ENCODE measurements at regions not wholly inside any gene's neighbourhood (a gene's known extent, or its start where the extent isn't known, plus 50 kb on each side); places are given as distances from the start of the nearest gene placed in this dataset.
"Not testable (repeated sequence)": the region's sequence is repeated elsewhere in the genome, so short reads cannot be mapped to it uniquely, and the experiment has no call there.

GRCh38 chr5:89817841-89818240 is 591.7 kb downstream of the CETN3 start:
- no peaks in the 10 kb centered on the region for H3K27me3 ChIP-seq (ENCODE audit: control insufficient read depth in 3 of 3, insufficient read depth in 3 of 3, low read length in 2 of 3)
- H3K9me3 ChIP-seq (ENCODE audit: control insufficient read depth in 4 of 4, insufficient read depth in 3 of 4, low read length in 3 of 4): no peaks in the 10 kb centered on the region
- no peaks in the 10 kb centered on the region for H3K36me3 ChIP-seq (ENCODE audit: control insufficient read depth in 4 of 4, insufficient read depth in 4 of 4, low read length in 4 of 4)
- H3K27ac ChIP-seq (ENCODE audit: low read depth in 1 of 2, low read length in 1 of 2): no peak overlapping the region
- no peaks in the 10 kb centered on the region for H3K4me1 ChIP-seq (ENCODE audit: control insufficient read depth in 5 of 5, insufficient read depth in 5 of 5, low read length in 5 of 5)
- TF ChIP-seq CTCF (IDR thresholded peaks at IDR 0.05; ENCODE audit: control extremely low read depth, extremely low read depth): no peak
- no peak overlapping the region for H3K4me3 ChIP-seq
- DNase-seq: no peak
- no peak for ATAC-seq (ENCODE audit: insufficient read depth, low FRiP score)
- 54 to 65% methylated on average over 4 of the region's 4 CpGs for WGBS, 2 donors
- no peak overlapping the region for H3K9ac ChIP-seq (ENCODE audit: insufficient read depth in 1 of 2, low read length in 2 of 2)

- no peak for ATAC-seq (ENCODE audit: insufficient read depth, low FRiP score)
- no peaks in the 10 kb centered on the region for H3K27me3 ChIP-seq (ENCODE audit: control insufficient read depth in 3 of 3, insufficient read depth in 3 of 3, low read length in 2 of 3)
- H3K9ac ChIP-seq (ENCODE audit: insufficient read depth in 1 of 2, low read length in 2 of 2): no peak overlapping the region
- DNase-seq: no peak
- no peaks in the 10 kb centered on the region for H3K4me1 ChIP-seq (ENCODE audit: control insufficient read depth in 5 of 5, insufficient read depth in 5 of 5, low read length in 5 of 5)
- H3K27ac ChIP-seq (ENCODE audit: low read depth in 1 of 2, low read length in 1 of 2): no peak overlapping the region
- H3K36me3 ChIP-seq (ENCODE audit: control insufficient read depth in 4 of 4, insufficient read depth in 4 of 4, low read length in 4 of 4): no peaks in the 10 kb centered on the region
- H3K4me3 ChIP-seq: no peak overlapping the region
- H3K9me3 ChIP-seq (ENCODE audit: control insufficient read depth in 4 of 4, insufficient read depth in 3 of 4, low read length in 3 of 4): no peaks in the 10 kb centered on the region
- no peak for TF ChIP-seq CTCF (IDR thresholded peaks at IDR 0.05; ENCODE audit: control extremely low read depth, extremely low read depth)
- WGBS, 2 donors: 88 to 94% methylated on average over 2 of the region's 2 CpGs
These were observed 593.5 kb downstream of the CETN3 start for GRCh38 chr5:89816038-89816437.

- H3K9ac ChIP-seq (ENCODE audit: insufficient read depth in 1 of 2, low read length in 2 of 2); H3K4me1 ChIP-seq (ENCODE audit: control insufficient read depth in 5 of 5, insufficient read depth in 5 of 5, low read length in 5 of 5); H3K4me3 ChIP-seq; H3K27me3 ChIP-seq (ENCODE audit: control insufficient read depth in 3 of 3, insufficient read depth in 3 of 3, low read length in 2 of 3); H3K36me3 ChIP-seq (ENCODE audit: control insufficient read depth in 4 of 4, insufficient read depth in 4 of 4, low read length in 4 of 4); H3K9me3 ChIP-seq (ENCODE audit: control insufficient read depth in 4 of 4, insufficient read depth in 3 of 4, low read length in 3 of 4); ATAC-seq (ENCODE audit: insufficient read depth, low FRiP score); DNase-seq; H3K27ac ChIP-seq (ENCODE audit: low read depth in 1 of 2, low read length in 1 of 2): not testable (repeated sequence)
- WGBS, 2 donors: 89 to 92% methylated on average over 5 of the region's 5 CpGs
These were observed 608.8 kb downstream of the CETN3 start for GRCh38 chr5:89800735-89801134.

GRCh38 chr5:89794504-89794903 is 615.1 kb downstream of the CETN3 start:
- not testable (repeated sequence) for ATAC-seq (ENCODE audit: insufficient read depth, low FRiP score)

GRCh38 chr5:89779734-89780133 is 629.8 kb downstream of the CETN3 start:
- not testable (repeated sequence) for ATAC-seq (ENCODE audit: insufficient read depth, low FRiP score); H3K27me3 ChIP-seq (ENCODE audit: control insufficient read depth in 3 of 3, insufficient read depth in 3 of 3, low read length in 2 of 3); H3K36me3 ChIP-seq (ENCODE audit: control insufficient read depth in 4 of 4, insufficient read depth in 4 of 4, low read length in 4 of 4); H3K4me1 ChIP-seq (ENCODE audit: control insufficient read depth in 5 of 5, insufficient read depth in 5 of 5, low read length in 5 of 5); DNase-seq; H3K4me3 ChIP-seq; H3K27ac ChIP-seq (ENCODE audit: low read depth in 1 of 2, low read length in 1 of 2); H3K9ac ChIP-seq (ENCODE audit: insufficient read depth in 1 of 2, low read length in 2 of 2)
- H3K9me3 ChIP-seq (ENCODE audit: control insufficient read depth in 4 of 4, insufficient read depth in 3 of 4, low read length in 3 of 4): peaks cover 0 to 15% (median 7%) of the 10 kb centered on the region in 4 donors

More at GRCh38 chr5:89794504-89794903, 615.1 kb downstream of the CETN3 start:
- H3K4me3 ChIP-seq; H3K9me3 ChIP-seq (ENCODE audit: control insufficient read depth in 4 of 4, insufficient read depth in 3 of 4, low read length in 3 of 4); H3K4me1 ChIP-seq (ENCODE audit: control insufficient read depth in 5 of 5, insufficient read depth in 5 of 5, low read length in 5 of 5); DNase-seq; H3K27me3 ChIP-seq (ENCODE audit: control insufficient read depth in 3 of 3, insufficient read depth in 3 of 3, low read length in 2 of 3); H3K36me3 ChIP-seq (ENCODE audit: control insufficient read depth in 4 of 4, insufficient read depth in 4 of 4, low read length in 4 of 4); H3K27ac ChIP-seq (ENCODE audit: low read depth in 1 of 2, low read length in 1 of 2); H3K9ac ChIP-seq (ENCODE audit: insufficient read depth in 1 of 2, low read length in 2 of 2): not testable (repeated sequence)
- 89 to 96% methylated on average over 6 of the region's 6 CpGs for WGBS, 2 donors

Measured in lung (tissue), 11 donors.